HG03432 (cell line): ENCODE measurements at regions not wholly inside any gene's neighbourhood (a gene's known extent, or its start where the extent isn't known, plus 50 kb on each side); places are given as distances from the start of the nearest gene placed in this dataset.

Experiments used
- ATAC-seq: cut with Tn5 transposase; IDR thresholded peaks from one replicate; pipeline ENCODE4 v1.9.1; 2021; ENCODE audit warnings: mild to moderate bottlenecking, moderate library complexity; ENCODE audit not compliant: unreplicated experiment

GRCh38 chr22:49064836-49065235, 762.8 kb downstream of the BRD1 start:
- ATAC-seq = no peak

GRCh38 chr22:49063545-49063890, 764.2 kb downstream of the BRD1 start:
- no peak for ATAC-seq

- ATAC-seq = no peak
These were observed 764.7 kb downstream of the BRD1 start for GRCh38 chr22:49062802-49063544.

- no peak for ATAC-seq
These were observed 765.4 kb downstream of the BRD1 start for GRCh38 chr22:49062155-49062801.

GRCh38 chr22:49057910-49058309, 769.8 kb downstream of the BRD1 start:
- no peak for ATAC-seq

- no peak for ATAC-seq
These were observed 771.4 kb downstream of the BRD1 start for GRCh38 chr22:49056301-49056700.

- no peak for ATAC-seq
These were observed 772.3 kb downstream of the BRD1 start for GRCh38 chr22:49055406-49055805.

GRCh38 chr22:49053578-49053977, 774.1 kb downstream of the BRD1 start:
- ATAC-seq = no peak

GRCh38 chr22:49052560-49052959, 775.1 kb downstream of the BRD1 start:
- ATAC-seq = no peak

GRCh38 chr22:49052023-49052538, 775.6 kb downstream of the BRD1 start:
- ATAC-seq = no peak

- ATAC-seq = no peak
These were observed 776.1 kb downstream of the BRD1 start for GRCh38 chr22:49051491-49052022.

- no peak for ATAC-seq
These were observed 778.0 kb downstream of the BRD1 start for GRCh38 chr22:49049691-49050090.

GRCh38 chr22:49048591-49048990, 779.1 kb downstream of the BRD1 start:
- ATAC-seq = no peak

GRCh38 chr22:49047447-49047846, 780.2 kb downstream of the BRD1 start:
- no peak for ATAC-seq

GRCh38 chr22:49046546-49047361, 780.9 kb downstream of the BRD1 start:
- no peak for ATAC-seq

GRCh38 chr22:49046000-49046545, 781.6 kb downstream of the BRD1 start:
- ATAC-seq = no peak

- no peak for ATAC-seq
These were observed 782.4 kb downstream of the BRD1 start for GRCh38 chr22:49045276-49045675.

GRCh38 chr22:49044776-49045175, 782.9 kb downstream of the BRD1 start:
- ATAC-seq = no peak

- no peak for ATAC-seq
These were observed 783.6 kb downstream of the BRD1 start for GRCh38 chr22:49044091-49044490.

GRCh38 chr22:49042877-49043859, 784.5 kb downstream of the BRD1 start:
- no peak for ATAC-seq
